HG03558 (cell line): ENCODE measurements at regions not wholly inside any gene's neighbourhood (a gene's known extent, or its start where the extent isn't known, plus 50 kb on each side); places are given as distances from the start of the nearest gene placed in this dataset.
"Not testable (repeated sequence)": the region's sequence is repeated elsewhere in the genome, so short reads cannot be mapped to it uniquely, and the experiment has no call there.

Experiments
- ATAC-seq: cut with Tn5 transposase; IDR thresholded peaks from one replicate; pipeline ENCODE4 v1.9.1; 2021; ENCODE audit warnings: moderate number of reproducible peaks; ENCODE audit not compliant: unreplicated experiment; ENCODE audit errors: extremely low read depth

- no peak for ATAC-seq
These were observed 257.8 kb downstream of the FAT4 start for GRCh38 chr4:125572601-125573000.

- ATAC-seq: no peak
These were observed 258.6 kb downstream of the FAT4 start for GRCh38 chr4:125573368-125573767.

- no peak for ATAC-seq
These were observed 259.0 kb downstream of the FAT4 start for GRCh38 chr4:125573786-125574185.

- no peak for ATAC-seq
These were observed 267.5 kb downstream of the FAT4 start for GRCh38 chr4:125582302-125582701.

GRCh38 chr4:125590158-125590557 is 275.4 kb downstream of the FAT4 start:
- no peak for ATAC-seq

- no peak for ATAC-seq
These were observed 276.5 kb downstream of the FAT4 start for GRCh38 chr4:125591290-125591689.

GRCh38 chr4:125594056-125594602 is 279.4 kb downstream of the FAT4 start:
- no peak for ATAC-seq

GRCh38 chr4:125605926-125606325 is 291.2 kb downstream of the FAT4 start:
- ATAC-seq: not testable (repeated sequence)

- ATAC-seq: no peak
These were observed 305.5 kb downstream of the FAT4 start for GRCh38 chr4:125620066-125620860.

GRCh38 chr4:125624951-125625350 is 310.2 kb downstream of the FAT4 start:
- no peak for ATAC-seq

- ATAC-seq: no peak
These were observed 312.2 kb downstream of the FAT4 start for GRCh38 chr4:125626946-125627345.

- no peak for ATAC-seq
These were observed 324.4 kb downstream of the FAT4 start for GRCh38 chr4:125639182-125639621.

GRCh38 chr4:125641611-125642010 is 326.9 kb downstream of the FAT4 start:
- ATAC-seq: no peak

GRCh38 chr4:125642645-125643044 is 327.9 kb downstream of the FAT4 start:
- no peak for ATAC-seq

- ATAC-seq: no peak
These were observed 334.7 kb downstream of the FAT4 start for GRCh38 chr4:125649452-125649851.

GRCh38 chr4:125650557-125650956 is 335.8 kb downstream of the FAT4 start:
- no peak for ATAC-seq

GRCh38 chr4:125651707-125652357 is 337.1 kb downstream of the FAT4 start:
- ATAC-seq: not testable (repeated sequence)

GRCh38 chr4:125658773-125659172 is 344.0 kb downstream of the FAT4 start:
- no peak for ATAC-seq

- no peak for ATAC-seq
These were observed 349.4 kb downstream of the FAT4 start for GRCh38 chr4:125663896-125664767.

- no peak for ATAC-seq
These were observed 351.9 kb downstream of the FAT4 start for GRCh38 chr4:125666635-125667034.
